Liver (tissue), 3 donors: ENCODE measurements at regions not wholly inside any gene's neighbourhood (a gene's known extent, or its start where the extent isn't known, plus 50 kb on each side); places are given as distances from the start of the nearest gene placed in this dataset.

Source experiments
- CTCF ChIP-seq: fragments of 150-350 bp; IDR thresholded peaks from 2 replicates; pipeline ENCODE4 v1.5.1; 2017; ENCODE audit warnings: improper control_type of control experiment, low read depth, low read length; ENCODE audit not compliant: missing input control
- EGR1 ChIP-seq, 2 donors: IDR thresholded peaks; 2 replicates each; pipeline ENCODE4 v1.6.1; 2016 to 2018; ENCODE audit warnings: antibody characterized with exemption in 2 of 2, low read depth in 2 of 2
- FOXA1 ChIP-seq: IDR thresholded peaks from 2 replicates; pipeline ENCODE4 v1.6.1; 2016; ENCODE audit warnings: antibody characterized with exemption
- HNF4G ChIP-seq: IDR thresholded peaks from 2 replicates; pipeline ENCODE4 v1.6.1; 2016; ENCODE audit warnings: antibody characterized with exemption
- JUND ChIP-seq, 2 donors: IDR thresholded peaks; 2 replicates each; pipeline ENCODE4 v1.6.1; 2016; ENCODE audit warnings: antibody characterized with exemption in 2 of 2
- MAX ChIP-seq: IDR thresholded peaks from 2 replicates; pipeline ENCODE4 v1.6.1; 2016; ENCODE audit warnings: antibody characterized with exemption
- RAD21 ChIP-seq, 2 donors: IDR thresholded peaks; 2 replicates each; pipeline ENCODE4 v1.6.1; 2016; ENCODE audit warnings: antibody characterized with exemption in 2 of 2, mild to moderate bottlenecking in 2 of 2
- REST ChIP-seq: IDR thresholded peaks from 2 replicates; pipeline ENCODE4 v1.6.1; 2016; ENCODE audit warnings: antibody characterized with exemption, mild to moderate bottlenecking
- RXRA ChIP-seq, 2 donors: IDR thresholded peaks; 2 replicates each; pipeline ENCODE4 v1.6.1; 2017 to 2018; ENCODE audit warnings: antibody characterized with exemption in 2 of 2, mild to moderate bottlenecking in 1 of 2
- YY1 ChIP-seq: IDR thresholded peaks from 2 replicates; pipeline ENCODE4 v1.6.1; 2016; ENCODE audit warnings: antibody characterized with exemption, mild to moderate bottlenecking
- ZBTB33 ChIP-seq: IDR thresholded peaks from 2 replicates; pipeline ENCODE4 v1.6.1; 2016; ENCODE audit warnings: antibody characterized with exemption
- donor health status: healthy.
- donor health status: healthy.

- TF ChIP-seq CTCF (no peak), REST (no peak), RAD21 (IDR thresholded peaks at IDR 0.05) (no peak), EGR1 (IDR thresholded peaks at IDR 0.05; ENCODE audit: low read depth in 2 of 2) (no peak), MAX (no peak), FOXA1 (no peak), YY1 (no peak), HNF4G (no peak), RXRA (IDR thresholded peaks at IDR 0.05) (no peak), JUND (IDR thresholded peaks at IDR 0.05) (no peak), ZBTB33 (no peak)
These were observed 178.9 kb upstream of the SULF2 start for GRCh38 chr20:47964149-47964548.
